ENCODE measurements at regions not wholly inside any gene's neighbourhood (a gene's known extent, or its start where the extent isn't known, plus 50 kb on each side); places are given as distances from the start of the nearest gene placed in this dataset.

- TF ChIP-seq, protein P1, sequence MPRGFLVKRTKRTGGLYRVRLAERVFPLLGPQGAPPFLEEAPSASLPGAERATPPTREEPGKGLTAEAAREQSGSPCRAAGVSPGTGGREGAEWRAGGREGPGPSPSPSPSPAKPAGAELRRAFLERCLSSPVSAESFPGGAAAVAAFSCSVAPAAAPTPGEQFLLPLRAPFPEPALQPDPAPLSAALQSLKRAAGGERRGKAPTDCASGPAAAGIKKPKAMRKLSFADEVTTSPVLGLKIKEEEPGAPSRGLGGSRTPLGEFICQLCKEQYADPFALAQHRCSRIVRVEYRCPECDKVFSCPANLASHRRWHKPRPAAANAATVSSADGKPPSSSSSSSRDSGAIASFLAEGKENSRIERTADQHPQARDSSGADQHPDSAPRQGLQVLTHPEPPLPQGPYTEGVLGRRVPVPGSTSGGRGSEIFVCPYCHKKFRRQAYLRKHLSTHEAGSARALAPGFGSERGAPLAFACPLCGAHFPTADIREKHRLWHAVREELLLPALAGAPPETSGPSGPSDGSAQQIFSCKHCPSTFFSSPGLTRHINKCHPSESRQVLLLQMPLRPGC (tag by site-specific recombination; IDR thresholded peaks at IDR 0.05), result no peak
- TF ChIP-seq KLF17 (tag by site-specific recombination; IDR thresholded peaks at IDR 0.05) (no peak), GLI2 (tag by site-specific recombination; IDR thresholded peaks at IDR 0.05; ENCODE audit: borderline replicate concordance, low read depth) (no peak), ZEB2 (tag by site-specific recombination; IDR thresholded peaks at IDR 0.05) (no peak), ZNF610 (tag by site-specific recombination; IDR thresholded peaks at IDR 0.05; ENCODE audit: borderline replicate concordance) (no peak)
- TF ChIP-seq, protein P2, sequence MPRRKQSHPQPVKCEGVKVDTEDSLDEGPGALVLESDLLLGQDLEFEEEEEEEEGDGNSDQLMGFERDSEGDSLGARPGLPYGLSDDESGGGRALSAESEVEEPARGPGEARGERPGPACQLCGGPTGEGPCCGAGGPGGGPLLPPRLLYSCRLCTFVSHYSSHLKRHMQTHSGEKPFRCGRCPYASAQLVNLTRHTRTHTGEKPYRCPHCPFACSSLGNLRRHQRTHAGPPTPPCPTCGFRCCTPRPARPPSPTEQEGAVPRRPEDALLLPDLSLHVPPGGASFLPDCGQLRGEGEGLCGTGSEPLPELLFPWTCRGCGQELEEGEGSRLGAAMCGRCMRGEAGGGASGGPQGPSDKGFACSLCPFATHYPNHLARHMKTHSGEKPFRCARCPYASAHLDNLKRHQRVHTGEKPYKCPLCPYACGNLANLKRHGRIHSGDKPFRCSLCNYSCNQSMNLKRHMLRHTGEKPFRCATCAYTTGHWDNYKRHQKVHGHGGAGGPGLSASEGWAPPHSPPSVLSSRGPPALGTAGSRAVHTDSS (tag by site-specific recombination; IDR thresholded peaks at IDR 0.05), result no peak
Observed at GRCh38 chr4:128484896-128485295, 197.3 kb upstream of the PGRMC2 start (continued).

- Histone ChIP-seq H3K27ac (ENCODE audit: extremely low read depth, low read depth, low read length) (no peak overlapping the region), H3K4me1 (ENCODE audit: control insufficient read depth, insufficient read depth, low read length) (no peaks in the 10 kb centered on the region), H3K4me3 (ENCODE audit: low read depth, low read length) (no peak overlapping the region), H3K9me3 (ENCODE audit: control insufficient read depth, insufficient read depth, low read depth, low read length) (no peaks in the 10 kb centered on the region), H3K36me3 (ENCODE audit: control insufficient read depth in 2 of 2, insufficient read depth in 1 of 2, low read length in 2 of 2) (no peaks in the 10 kb centered on the region)
- TF ChIP-seq ZNF426 (tag by site-specific recombination; IDR thresholded peaks at IDR 0.05), result no peak
- TF ChIP-seq ZNF280C (tag by site-specific recombination; IDR thresholded peaks at IDR 0.05), result no peak
- TF ChIP-seq SP7 (tag by site-specific recombination; IDR thresholded peaks at IDR 0.05), result no peak
- TF ChIP-seq, protein P3, sequence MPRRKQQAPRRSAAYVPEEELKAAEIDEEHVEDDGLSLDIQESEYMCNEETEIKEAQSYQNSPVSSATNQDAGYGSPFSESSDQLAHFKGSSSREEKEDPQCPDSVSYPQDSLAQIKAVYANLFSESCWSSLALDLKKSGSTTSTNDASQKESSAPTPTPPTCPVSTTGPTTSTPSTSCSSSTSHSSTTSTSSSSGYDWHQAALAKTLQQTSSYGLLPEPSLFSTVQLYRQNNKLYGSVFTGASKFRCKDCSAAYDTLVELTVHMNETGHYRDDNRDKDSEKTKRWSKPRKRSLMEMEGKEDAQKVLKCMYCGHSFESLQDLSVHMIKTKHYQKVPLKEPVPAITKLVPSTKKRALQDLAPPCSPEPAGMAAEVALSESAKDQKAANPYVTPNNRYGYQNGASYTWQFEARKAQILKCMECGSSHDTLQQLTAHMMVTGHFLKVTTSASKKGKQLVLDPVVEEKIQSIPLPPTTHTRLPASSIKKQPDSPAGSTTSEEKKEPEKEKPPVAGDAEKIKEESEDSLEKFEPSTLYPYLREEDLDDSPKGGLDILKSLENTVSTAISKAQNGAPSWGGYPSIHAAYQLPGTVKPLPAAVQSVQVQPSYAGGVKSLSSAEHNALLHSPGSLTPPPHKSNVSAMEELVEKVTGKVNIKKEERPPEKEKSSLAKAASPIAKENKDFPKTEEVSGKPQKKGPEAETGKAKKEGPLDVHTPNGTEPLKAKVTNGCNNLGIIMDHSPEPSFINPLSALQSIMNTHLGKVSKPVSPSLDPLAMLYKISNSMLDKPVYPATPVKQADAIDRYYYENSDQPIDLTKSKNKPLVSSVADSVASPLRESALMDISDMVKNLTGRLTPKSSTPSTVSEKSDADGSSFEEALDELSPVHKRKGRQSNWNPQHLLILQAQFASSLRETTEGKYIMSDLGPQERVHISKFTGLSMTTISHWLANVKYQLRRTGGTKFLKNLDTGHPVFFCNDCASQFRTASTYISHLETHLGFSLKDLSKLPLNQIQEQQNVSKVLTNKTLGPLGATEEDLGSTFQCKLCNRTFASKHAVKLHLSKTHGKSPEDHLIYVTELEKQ (tag by site-specific recombination; IDR thresholded peaks at IDR 0.05; ENCODE audit: borderline replicate concordance), result no peak
- TF ChIP-seq ZNF114 (tag by site-specific recombination; IDR thresholded peaks at IDR 0.05), result no peak
- no peak for TF ChIP-seq ZNF354C (tag by site-specific recombination; IDR thresholded peaks at IDR 0.05; ENCODE audit: borderline replicate concordance, low read depth)
- TF ChIP-seq ZNF843 (tag by site-specific recombination; IDR thresholded peaks at IDR 0.05), result no peak
- TF ChIP-seq ZNF624 (tag by site-specific recombination; IDR thresholded peaks at IDR 0.05), result no peak
- no peak for TF ChIP-seq ZNF558 (tag by site-specific recombination; IDR thresholded peaks at IDR 0.05)
- TF ChIP-seq, protein P2 (tag by site-specific recombination; IDR thresholded peaks at IDR 0.05), result no peak
- TF ChIP-seq ZNF138 (tag by site-specific recombination; IDR thresholded peaks at IDR 0.05; ENCODE audit: borderline replicate concordance), result no peak
- no peak for TF ChIP-seq ZSCAN23 (tag by site-specific recombination; IDR thresholded peaks at IDR 0.05)
- ChIA-PET CTCF (no interaction called here), POLR2A (no interaction called here)
Observed at GRCh38 chr4:128483816-128484215, 196.2 kb upstream of the PGRMC2 start.

Data from HEK293 (cell line).